ENCODE measurements at regions not wholly inside any gene's neighbourhood (a gene's known extent, or its start where the extent isn't known, plus 50 kb on each side); places are given as distances from the start of the nearest gene placed in this dataset.

GRCh38 chr4:146108756-146109155 is 66.8 kb upstream of the LSM6 start:
- TF ChIP-seq POLR2AphosphoS5 (IDR thresholded peaks at IDR 0.05; ENCODE audit: borderline replicate concordance, low read depth, low read length) (no peak), EZH2 (IDR thresholded peaks at IDR 0.05) (no peak)

Measured in SK-N-MC (cell line).